NCI-H1417 treated with DMSO at 0.1 percent for 48 hours (cell line): ENCODE measurements at regions not wholly inside any gene's neighbourhood (a gene's known extent, or its start where the extent isn't known, plus 50 kb on each side); places are given as distances from the start of the nearest gene placed in this dataset.
"Not testable (repeated sequence)": the region's sequence is repeated elsewhere in the genome, so short reads cannot be mapped to it uniquely, and the experiment has no call there.

ENCODE experiments used
- DNase-seq: peaks from one replicate; lab custom pipeline; 2025; lab: John Stamatoyannopoulos, UW

DNA sequence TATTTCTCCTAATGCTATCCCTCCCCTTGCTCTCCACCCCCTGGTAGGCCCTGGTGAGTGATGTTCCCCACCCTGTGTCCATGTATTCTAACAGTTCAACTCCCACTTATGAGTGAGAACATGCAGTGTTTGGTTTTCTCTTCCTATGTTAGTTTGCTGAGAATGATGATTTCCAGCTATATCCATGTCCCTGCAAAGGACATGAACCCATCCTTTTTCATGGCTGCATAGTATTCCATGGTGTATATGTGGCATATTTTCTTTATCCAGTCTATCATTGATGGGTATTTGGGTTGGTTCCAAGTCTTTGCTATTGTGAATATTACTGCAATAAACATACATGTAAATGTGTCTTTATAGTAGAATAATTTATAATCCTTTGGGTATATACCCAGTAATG lies 540.3 kb downstream of the TMTC2 start:
- not testable (repeated sequence) for DNase-seq

DNA sequence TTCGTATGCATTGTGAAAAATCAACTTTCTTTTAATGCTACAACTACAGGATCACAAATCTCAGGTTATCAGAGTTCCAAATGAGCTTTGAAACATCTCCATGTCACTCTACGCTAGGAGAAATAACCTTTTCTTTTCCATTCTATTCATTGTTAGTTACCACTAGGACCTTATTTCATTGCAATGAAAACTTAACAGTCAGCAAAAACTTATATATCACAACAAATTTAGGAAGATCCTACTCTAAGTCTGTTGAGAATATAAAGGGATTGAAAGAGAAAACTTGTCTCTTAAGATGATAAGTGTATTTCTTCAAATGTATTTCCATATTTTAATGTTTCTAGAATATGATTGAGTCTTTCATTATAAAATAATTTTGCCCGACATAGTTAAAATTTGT lies 539.1 kb downstream of the TMTC2 start:
- no peak for DNase-seq

GRCh38 chr12:83224012-83224411 lies 537.3 kb downstream of the TMTC2 start:
- DNase-seq, result no peak

GRCh38 chr12:83220774-83221173 lies 534.1 kb downstream of the TMTC2 start:
- DNase-seq, result no peak

- DNase-seq, result no peak
Observed at GRCh38 chr12:83216230-83216629, 529.5 kb downstream of the TMTC2 start.

GRCh38 chr12:83214185-83214584 lies 527.5 kb downstream of the TMTC2 start:
- DNase-seq, result no peak

GRCh38 chr12:83210933-83211332 lies 524.2 kb downstream of the TMTC2 start:
- no peak for DNase-seq

GRCh38 chr12:83199069-83199468 lies 512.4 kb downstream of the TMTC2 start:
- no peak for DNase-seq

- no peak for DNase-seq
Observed at GRCh38 chr12:83198291-83199015, 511.7 kb downstream of the TMTC2 start.

GRCh38 chr12:83197483-83197914 lies 510.8 kb downstream of the TMTC2 start:
- DNase-seq, result no peak

DNA sequence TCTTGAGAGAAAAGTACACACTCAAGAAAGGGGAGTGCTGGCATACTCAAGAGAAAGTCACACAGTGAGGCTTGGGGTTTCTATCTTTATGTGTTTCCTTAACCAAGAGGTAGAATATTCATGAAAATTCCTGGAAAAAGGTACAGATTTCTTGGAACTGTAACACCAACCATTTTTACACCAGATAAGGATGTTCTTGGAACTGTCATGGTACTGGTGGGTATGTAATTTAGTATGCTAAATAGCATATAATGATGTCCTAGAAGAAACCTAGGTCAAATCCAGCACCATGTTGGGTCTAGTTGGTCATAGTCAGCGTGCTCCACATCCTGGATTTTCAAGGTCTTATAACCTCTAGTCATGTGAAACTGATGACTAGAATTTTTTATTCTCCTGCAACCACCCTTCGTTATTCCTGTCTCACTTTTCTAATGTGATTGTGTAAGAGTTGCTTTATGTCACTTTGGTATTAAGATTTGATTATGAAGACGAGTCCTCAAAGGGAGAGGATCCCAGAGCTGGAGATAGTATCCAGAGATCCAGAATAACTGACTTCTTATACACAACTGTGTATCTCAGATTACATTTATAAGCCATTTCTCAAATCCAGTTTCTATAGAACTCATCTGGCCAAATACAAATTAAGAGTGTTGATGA lies 510.1 kb downstream of the TMTC2 start:
- no peak for DNase-seq

DNA sequence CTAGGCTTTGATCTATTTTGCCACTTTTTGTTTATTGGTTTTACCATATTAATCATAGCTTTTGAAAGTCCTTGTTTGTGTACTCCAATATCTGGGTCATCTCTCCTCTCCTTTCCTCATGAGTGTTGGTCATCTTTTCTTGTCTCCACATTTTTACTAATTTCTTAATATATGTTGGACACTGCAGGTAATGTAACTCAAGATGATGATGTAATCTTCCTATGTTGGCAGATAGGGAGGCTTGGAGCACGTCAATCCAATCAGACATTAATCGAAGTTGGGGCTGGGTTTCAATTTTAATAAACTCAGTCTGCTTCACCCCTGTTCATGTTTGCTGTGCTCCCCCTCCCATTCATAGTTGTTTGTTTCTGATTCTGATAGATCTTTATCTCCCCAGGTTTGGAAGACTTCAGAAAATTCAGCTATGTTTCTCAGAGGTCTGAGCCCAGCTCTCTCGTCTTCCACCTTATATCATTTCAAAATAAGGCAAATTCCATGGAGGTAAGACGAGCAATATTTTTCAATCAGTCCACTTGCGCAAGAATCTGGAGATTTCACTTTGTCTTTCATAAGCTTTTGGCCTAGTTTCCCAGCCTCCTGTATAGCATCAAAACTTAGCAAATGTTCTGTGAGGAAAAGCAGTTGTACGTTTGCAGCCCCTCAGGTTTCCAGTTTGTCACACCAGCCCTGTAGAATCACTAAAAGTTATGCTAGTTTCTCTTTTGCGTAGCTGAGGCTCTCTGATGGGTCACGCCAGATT lies 504.1 kb downstream of the TMTC2 start:
- DNase-seq, result no peak

DNA sequence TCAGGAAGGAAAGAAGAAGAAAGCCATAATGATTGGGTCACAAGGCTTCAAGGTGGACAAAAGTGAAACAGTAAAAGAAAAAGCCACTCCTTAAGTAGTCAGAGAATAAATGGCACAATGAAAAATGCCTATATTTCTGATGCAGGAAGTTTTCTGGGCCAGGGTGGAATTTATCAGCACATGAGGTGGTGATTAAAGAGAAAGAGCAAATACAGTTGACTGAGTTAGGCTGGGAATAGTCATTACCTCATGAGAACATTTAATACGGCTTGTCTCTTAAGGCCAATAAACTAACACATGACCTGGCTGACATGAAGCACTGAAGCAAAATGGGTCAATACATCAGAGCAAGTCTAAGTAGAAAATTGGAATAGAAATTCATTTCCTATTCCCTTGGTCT lies 499.7 kb downstream of the TMTC2 start:
- DNase-seq, result no peak

- no peak for DNase-seq
Observed at GRCh38 chr12:83185241-83185640, 498.5 kb downstream of the TMTC2 start.
